ENCODE measurements at regions not wholly inside any gene's neighbourhood (a gene's known extent, or its start where the extent isn't known, plus 50 kb on each side); places are given as distances from the start of the nearest gene placed in this dataset.

- CTCF ChIA-PET = no interaction called here
Measured at GRCh38 chr9:88691091-88691490, 156.1 kb downstream of the NXNL2 start.

GRCh38 chr9:88691811-88692210, 156.8 kb downstream of the NXNL2 start:
- no peak overlapping the region for H3K27ac Mint-ChIP-seq
- TF ChIP-seq NFATC4 (CRISPR knock-in tag; IDR thresholded peaks at IDR 0.05) (no peak), TP53 (CRISPR knock-in tag; IDR thresholded peaks at IDR 0.05) (no peak), ZNF396 (CRISPR knock-in tag; IDR thresholded peaks at IDR 0.05; ENCODE audit: borderline replicate concordance) (no peak), NR1H2 (CRISPR knock-in tag; IDR thresholded peaks at IDR 0.05) (no peak), HMGXB4 (CRISPR knock-in tag; IDR thresholded peaks at IDR 0.05) (no peak), ZNF512 (CRISPR knock-in tag; IDR thresholded peaks at IDR 0.05; ENCODE audit: borderline replicate concordance) (no peak), ATF3 (CRISPR knock-in tag; conservative IDR thresholded peaks at IDR 0.05) (no peak), USF1 (CRISPR knock-in tag; IDR thresholded peaks at IDR 0.05) (no peak), STAT6 (CRISPR knock-in tag; conservative IDR thresholded peaks at IDR 0.05; ENCODE audit: low read depth) (no peak), ATF2 (CRISPR knock-in tag; IDR thresholded peaks at IDR 0.05; ENCODE audit: borderline replicate concordance, low read depth) (no peak)
- no peak for DNase-seq (ENCODE audit: low spot score)
- no peaks in the 10 kb centered on the region for H3K4me1 Mint-ChIP-seq
- H3K36me3 Mint-ChIP-seq = peaks cover 27% of the 10 kb centered on the region
- ChIA-PET POLR2A (no interaction called here), CTCF (no interaction called here)
- no peak overlapping the region for H3K4me3 Mint-ChIP-seq
- peaks cover 60% of the 10 kb centered on the region for H3K9me3 Mint-ChIP-seq
- no peak for ATAC-seq
- H3K27me3 Mint-ChIP-seq (ENCODE audit: low read depth) = peaks cover 2% of the 10 kb centered on the region; the same call in 1 of the 2 replicates

More at GRCh38 chr9:88691091-88691490, 156.1 kb downstream of the NXNL2 start:
- POLR2A ChIA-PET = no interaction called here
- peaks cover 2% of the 10 kb centered on the region; the same call in 1 of the 2 replicates for H3K27me3 Mint-ChIP-seq (ENCODE audit: low read depth)
- no peak overlapping the region for H3K27ac Mint-ChIP-seq
- no peak for DNase-seq (ENCODE audit: low spot score)
- no peak for ATAC-seq
- H3K4me3 Mint-ChIP-seq = no peak overlapping the region
- TF ChIP-seq RORB (CRISPR knock-in tag; IDR thresholded peaks at IDR 0.05) = no peak
- no peak for TF ChIP-seq NR1H2 (CRISPR knock-in tag; IDR thresholded peaks at IDR 0.05)
- no peak for TF ChIP-seq RELA (CRISPR knock-in tag; IDR thresholded peaks at IDR 0.05; ENCODE audit: borderline replicate concordance)
- no peak for TF ChIP-seq GRHL2 (CRISPR knock-in tag; IDR thresholded peaks at IDR 0.05; ENCODE audit: insufficient replicate concordance, severe bottlenecking)
- TF ChIP-seq TEAD4 (CRISPR knock-in tag; IDR thresholded peaks at IDR 0.05) = no peak
- TF ChIP-seq ATF2 (CRISPR knock-in tag; IDR thresholded peaks at IDR 0.05; ENCODE audit: borderline replicate concordance, low read depth) = no peak
- no peak for TF ChIP-seq NFE2L1 (CRISPR knock-in tag; IDR thresholded peaks at IDR 0.05)
- no peak for TF ChIP-seq GTF2I (CRISPR knock-in tag; conservative IDR thresholded peaks at IDR 0.05)
- no peak for TF ChIP-seq CREB1 (CRISPR knock-in tag; IDR thresholded peaks at IDR 0.05)
- TF ChIP-seq ZNF396 (CRISPR knock-in tag; IDR thresholded peaks at IDR 0.05; ENCODE audit: borderline replicate concordance) = no peak
- TF ChIP-seq ZNF317 (CRISPR knock-in tag; IDR thresholded peaks at IDR 0.05; ENCODE audit: borderline replicate concordance, low read depth) = no peak
- TF ChIP-seq JUN (CRISPR knock-in tag; IDR thresholded peaks at IDR 0.05) = no peak
- no peak for TF ChIP-seq NFYB (CRISPR knock-in tag; conservative IDR thresholded peaks at IDR 0.05; ENCODE audit: low read depth)
- TF ChIP-seq EMX1 (CRISPR knock-in tag; IDR thresholded peaks at IDR 0.05) = no peak
- no peak for TF ChIP-seq ZNF425 (CRISPR knock-in tag; conservative IDR thresholded peaks at IDR 0.05)
- no peak for TF ChIP-seq ZNF121 (CRISPR knock-in tag; IDR thresholded peaks at IDR 0.05)
- TF ChIP-seq KAT7 (CRISPR knock-in tag; IDR thresholded peaks at IDR 0.05; ENCODE audit: borderline replicate concordance) = no peak
- no peak for TF ChIP-seq FOXP1 (CRISPR knock-in tag; IDR thresholded peaks at IDR 0.05; ENCODE audit: borderline replicate concordance)
- TF ChIP-seq NFATC4 (CRISPR knock-in tag; IDR thresholded peaks at IDR 0.05) = no peak
- no peaks in the 10 kb centered on the region for H3K4me1 Mint-ChIP-seq
- H3K9me3 Mint-ChIP-seq = peaks cover 63% of the 10 kb centered on the region
- H3K36me3 Mint-ChIP-seq = peaks cover 27% of the 10 kb centered on the region

All from WTC11 (cell line).